OCI-LY7 (cell line): ENCODE measurements at regions not wholly inside any gene's neighbourhood (a gene's known extent, or its start where the extent isn't known, plus 50 kb on each side); places are given as distances from the start of the nearest gene placed in this dataset.
"Not testable (repeated sequence)": the region's sequence is repeated elsewhere in the genome, so short reads cannot be mapped to it uniquely, and the experiment has no call there.

Experiments used
- CTCF ChIP-seq: fragments of 200-600 bp; sonication (generic); conservative IDR thresholded peaks from 2 replicates; pipeline ENCODE4 v1.5.1; 2014; ENCODE audit warnings: mild to moderate bottlenecking, antibody characterized with exemption, low read length, moderate library complexity, mixed read lengths
- EZH2phosphoT487 ChIP-seq: fragments of 200-600 bp; sonication (generic); IDR thresholded peaks from 2 replicates; pipeline ENCODE4 v1.6.1; 2018; ENCODE audit warnings: low read depth, borderline replicate concordance, mild to moderate bottlenecking, mixed run types, antibody characterized with exemption, low read length, moderate library complexity, mixed read lengths

DNA sequence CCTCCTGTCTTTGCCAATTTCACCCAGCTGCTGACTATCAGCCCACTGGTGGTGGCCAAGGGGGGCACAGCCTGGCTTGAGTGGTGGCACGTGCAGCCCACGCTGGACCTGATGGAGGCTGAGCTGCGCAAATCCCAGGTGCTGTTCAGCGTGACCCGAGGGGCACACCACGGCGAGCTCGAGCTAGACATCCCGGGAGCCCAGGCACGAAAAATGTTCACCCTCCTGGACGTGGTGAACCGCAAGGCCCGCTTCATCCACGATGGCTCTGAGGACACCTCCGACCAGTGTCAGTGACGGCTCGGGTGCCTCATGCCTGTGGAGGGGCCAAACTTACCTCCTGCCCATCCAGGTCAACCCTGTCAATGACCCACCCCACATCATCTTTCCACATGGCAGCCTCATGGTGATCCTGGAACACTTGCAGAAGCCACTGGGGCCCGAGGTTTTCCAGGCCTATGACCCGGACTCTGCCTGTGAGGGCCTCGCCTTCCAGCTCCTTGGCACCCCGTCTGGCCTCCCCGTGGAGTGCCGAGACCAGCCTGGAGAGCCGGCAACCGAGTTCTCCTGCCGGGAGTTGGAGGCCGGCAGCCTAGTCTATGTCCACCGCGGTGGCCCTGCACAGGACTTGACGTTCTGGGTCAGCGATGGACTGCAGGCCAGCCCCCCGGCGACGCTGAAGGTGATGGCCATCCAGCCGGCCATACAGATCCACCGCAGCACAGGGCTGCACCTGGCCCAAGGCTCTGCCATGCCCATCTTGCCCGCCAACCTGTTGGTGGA is 180.2 kb downstream of the TBC1D2B start:
- not testable (repeated sequence) for TF ChIP-seq CTCF, EZH2phosphoT487
